ENCODE measurements at regions not wholly inside any gene's neighbourhood (a gene's known extent, or its start where the extent isn't known, plus 50 kb on each side); places are given as distances from the start of the nearest gene placed in this dataset.

DNA sequence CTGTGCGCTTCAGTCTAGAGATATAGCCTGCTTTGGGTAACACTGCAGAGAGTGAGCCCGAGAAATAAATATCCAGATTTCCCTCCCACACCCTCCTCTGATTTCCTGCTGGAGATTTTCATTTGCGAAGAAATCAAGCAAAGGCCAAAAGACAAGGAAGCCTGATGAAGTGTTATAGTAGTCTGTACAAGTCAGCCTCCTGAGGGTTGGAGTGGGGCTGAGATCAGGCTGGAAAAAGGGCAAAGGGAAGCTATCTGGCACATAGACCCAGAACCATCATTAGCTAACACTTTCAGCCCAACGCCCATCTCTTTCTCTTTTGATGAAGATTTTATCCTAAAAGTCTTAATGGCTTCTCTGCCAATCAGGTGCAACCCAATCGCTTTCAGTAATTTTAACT, 154.6 kb upstream of the SLC44A1 start:
- Histone ChIP-seq H4K20me1 (replicated peaks; ENCODE audit: insufficient read depth) (no peaks in the 10 kb centered on the region), H3F3A (replicated peaks; ENCODE audit: low read depth) (no peaks in the 10 kb centered on the region), H3K4me3 (no peak overlapping the region), H3K4me2 (no peak overlapping the region), H3K27ac (ENCODE audit: low read depth) (no peak overlapping the region), H3K27me3 (ENCODE audit: insufficient read depth) (no peaks in the 10 kb centered on the region), H2AFZ (no peak overlapping the region), H3K4me1 (ENCODE audit: insufficient read depth) (peaks cover 5% of the 10 kb centered on the region; the same call in 1 of the 2 replicates), H3K36me3 (ENCODE audit: insufficient read depth) (no peaks in the 10 kb centered on the region), H3K79me2 (replicated peaks; ENCODE audit: insufficient read depth) (no peaks in the 10 kb centered on the region), H3K9me2 (ENCODE audit: insufficient read depth) (no peaks in the 10 kb centered on the region)
- peaks cover 4% of the 10 kb centered on the region; the same call in 2 of the 3 replicates for H3K9me3 Mint-ChIP-seq
- no peak for TF ChIP-seq ZNF331 (CRISPR knock-in tag; IDR thresholded peaks at IDR 0.05; ENCODE audit: low read depth)
- no peak for TF ChIP-seq EZH2 (IDR thresholded peaks at IDR 0.05; ENCODE audit: low read depth, unreplicated experiment)
- TF ChIP-seq, protein P1, sequence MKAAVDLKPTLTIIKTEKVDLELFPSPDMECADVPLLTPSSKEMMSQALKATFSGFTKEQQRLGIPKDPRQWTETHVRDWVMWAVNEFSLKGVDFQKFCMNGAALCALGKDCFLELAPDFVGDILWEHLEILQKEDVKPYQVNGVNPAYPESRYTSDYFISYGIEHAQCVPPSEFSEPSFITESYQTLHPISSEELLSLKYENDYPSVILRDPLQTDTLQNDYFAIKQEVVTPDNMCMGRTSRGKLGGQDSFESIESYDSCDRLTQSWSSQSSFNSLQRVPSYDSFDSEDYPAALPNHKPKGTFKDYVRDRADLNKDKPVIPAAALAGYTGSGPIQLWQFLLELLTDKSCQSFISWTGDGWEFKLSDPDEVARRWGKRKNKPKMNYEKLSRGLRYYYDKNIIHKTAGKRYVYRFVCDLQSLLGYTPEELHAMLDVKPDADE (IDR thresholded peaks at IDR 0.05): no peak
- TF ChIP-seq JUNB (IDR thresholded peaks at IDR 0.05; ENCODE audit: unreplicated experiment): no peak
- no peak for TF ChIP-seq ZNF114 (CRISPR knock-in tag; IDR thresholded peaks at IDR 0.05)
- TF ChIP-seq, protein P2, sequence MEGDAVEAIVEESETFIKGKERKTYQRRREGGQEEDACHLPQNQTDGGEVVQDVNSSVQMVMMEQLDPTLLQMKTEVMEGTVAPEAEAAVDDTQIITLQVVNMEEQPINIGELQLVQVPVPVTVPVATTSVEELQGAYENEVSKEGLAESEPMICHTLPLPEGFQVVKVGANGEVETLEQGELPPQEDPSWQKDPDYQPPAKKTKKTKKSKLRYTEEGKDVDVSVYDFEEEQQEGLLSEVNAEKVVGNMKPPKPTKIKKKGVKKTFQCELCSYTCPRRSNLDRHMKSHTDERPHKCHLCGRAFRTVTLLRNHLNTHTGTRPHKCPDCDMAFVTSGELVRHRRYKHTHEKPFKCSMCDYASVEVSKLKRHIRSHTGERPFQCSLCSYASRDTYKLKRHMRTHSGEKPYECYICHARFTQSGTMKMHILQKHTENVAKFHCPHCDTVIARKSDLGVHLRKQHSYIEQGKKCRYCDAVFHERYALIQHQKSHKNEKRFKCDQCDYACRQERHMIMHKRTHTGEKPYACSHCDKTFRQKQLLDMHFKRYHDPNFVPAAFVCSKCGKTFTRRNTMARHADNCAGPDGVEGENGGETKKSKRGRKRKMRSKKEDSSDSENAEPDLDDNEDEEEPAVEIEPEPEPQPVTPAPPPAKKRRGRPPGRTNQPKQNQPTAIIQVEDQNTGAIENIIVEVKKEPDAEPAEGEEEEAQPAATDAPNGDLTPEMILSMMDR (conservative IDR thresholded peaks at IDR 0.05; ENCODE audit: low read depth in 2 of 2): no peak
- TF ChIP-seq NANOG (IDR thresholded peaks at IDR 0.05; ENCODE audit: borderline replicate concordance): no peak
- TF ChIP-seq POLR2AphosphoS5 (IDR thresholded peaks at IDR 0.05; ENCODE audit: low read depth): no peak
- TF ChIP-seq, protein P3, sequence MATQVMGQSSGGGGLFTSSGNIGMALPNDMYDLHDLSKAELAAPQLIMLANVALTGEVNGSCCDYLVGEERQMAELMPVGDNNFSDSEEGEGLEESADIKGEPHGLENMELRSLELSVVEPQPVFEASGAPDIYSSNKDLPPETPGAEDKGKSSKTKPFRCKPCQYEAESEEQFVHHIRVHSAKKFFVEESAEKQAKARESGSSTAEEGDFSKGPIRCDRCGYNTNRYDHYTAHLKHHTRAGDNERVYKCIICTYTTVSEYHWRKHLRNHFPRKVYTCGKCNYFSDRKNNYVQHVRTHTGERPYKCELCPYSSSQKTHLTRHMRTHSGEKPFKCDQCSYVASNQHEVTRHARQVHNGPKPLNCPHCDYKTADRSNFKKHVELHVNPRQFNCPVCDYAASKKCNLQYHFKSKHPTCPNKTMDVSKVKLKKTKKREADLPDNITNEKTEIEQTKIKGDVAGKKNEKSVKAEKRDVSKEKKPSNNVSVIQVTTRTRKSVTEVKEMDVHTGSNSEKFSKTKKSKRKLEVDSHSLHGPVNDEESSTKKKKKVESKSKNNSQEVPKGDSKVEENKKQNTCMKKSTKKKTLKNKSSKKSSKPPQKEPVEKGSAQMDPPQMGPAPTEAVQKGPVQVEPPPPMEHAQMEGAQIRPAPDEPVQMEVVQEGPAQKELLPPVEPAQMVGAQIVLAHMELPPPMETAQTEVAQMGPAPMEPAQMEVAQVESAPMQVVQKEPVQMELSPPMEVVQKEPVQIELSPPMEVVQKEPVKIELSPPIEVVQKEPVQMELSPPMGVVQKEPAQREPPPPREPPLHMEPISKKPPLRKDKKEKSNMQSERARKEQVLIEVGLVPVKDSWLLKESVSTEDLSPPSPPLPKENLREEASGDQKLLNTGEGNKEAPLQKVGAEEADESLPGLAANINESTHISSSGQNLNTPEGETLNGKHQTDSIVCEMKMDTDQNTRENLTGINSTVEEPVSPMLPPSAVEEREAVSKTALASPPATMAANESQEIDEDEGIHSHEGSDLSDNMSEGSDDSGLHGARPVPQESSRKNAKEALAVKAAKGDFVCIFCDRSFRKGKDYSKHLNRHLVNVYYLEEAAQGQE (IDR thresholded peaks at IDR 0.05; ENCODE audit: unreplicated experiment): no peak
- no peak for TF ChIP-seq EZH2phosphoT487 (IDR thresholded peaks at IDR 0.05; ENCODE audit: unreplicated experiment)
- TF ChIP-seq STAT1 (IDR thresholded peaks at IDR 0.05; ENCODE audit: unreplicated experiment): no peak
- TF ChIP-seq, protein P4, sequence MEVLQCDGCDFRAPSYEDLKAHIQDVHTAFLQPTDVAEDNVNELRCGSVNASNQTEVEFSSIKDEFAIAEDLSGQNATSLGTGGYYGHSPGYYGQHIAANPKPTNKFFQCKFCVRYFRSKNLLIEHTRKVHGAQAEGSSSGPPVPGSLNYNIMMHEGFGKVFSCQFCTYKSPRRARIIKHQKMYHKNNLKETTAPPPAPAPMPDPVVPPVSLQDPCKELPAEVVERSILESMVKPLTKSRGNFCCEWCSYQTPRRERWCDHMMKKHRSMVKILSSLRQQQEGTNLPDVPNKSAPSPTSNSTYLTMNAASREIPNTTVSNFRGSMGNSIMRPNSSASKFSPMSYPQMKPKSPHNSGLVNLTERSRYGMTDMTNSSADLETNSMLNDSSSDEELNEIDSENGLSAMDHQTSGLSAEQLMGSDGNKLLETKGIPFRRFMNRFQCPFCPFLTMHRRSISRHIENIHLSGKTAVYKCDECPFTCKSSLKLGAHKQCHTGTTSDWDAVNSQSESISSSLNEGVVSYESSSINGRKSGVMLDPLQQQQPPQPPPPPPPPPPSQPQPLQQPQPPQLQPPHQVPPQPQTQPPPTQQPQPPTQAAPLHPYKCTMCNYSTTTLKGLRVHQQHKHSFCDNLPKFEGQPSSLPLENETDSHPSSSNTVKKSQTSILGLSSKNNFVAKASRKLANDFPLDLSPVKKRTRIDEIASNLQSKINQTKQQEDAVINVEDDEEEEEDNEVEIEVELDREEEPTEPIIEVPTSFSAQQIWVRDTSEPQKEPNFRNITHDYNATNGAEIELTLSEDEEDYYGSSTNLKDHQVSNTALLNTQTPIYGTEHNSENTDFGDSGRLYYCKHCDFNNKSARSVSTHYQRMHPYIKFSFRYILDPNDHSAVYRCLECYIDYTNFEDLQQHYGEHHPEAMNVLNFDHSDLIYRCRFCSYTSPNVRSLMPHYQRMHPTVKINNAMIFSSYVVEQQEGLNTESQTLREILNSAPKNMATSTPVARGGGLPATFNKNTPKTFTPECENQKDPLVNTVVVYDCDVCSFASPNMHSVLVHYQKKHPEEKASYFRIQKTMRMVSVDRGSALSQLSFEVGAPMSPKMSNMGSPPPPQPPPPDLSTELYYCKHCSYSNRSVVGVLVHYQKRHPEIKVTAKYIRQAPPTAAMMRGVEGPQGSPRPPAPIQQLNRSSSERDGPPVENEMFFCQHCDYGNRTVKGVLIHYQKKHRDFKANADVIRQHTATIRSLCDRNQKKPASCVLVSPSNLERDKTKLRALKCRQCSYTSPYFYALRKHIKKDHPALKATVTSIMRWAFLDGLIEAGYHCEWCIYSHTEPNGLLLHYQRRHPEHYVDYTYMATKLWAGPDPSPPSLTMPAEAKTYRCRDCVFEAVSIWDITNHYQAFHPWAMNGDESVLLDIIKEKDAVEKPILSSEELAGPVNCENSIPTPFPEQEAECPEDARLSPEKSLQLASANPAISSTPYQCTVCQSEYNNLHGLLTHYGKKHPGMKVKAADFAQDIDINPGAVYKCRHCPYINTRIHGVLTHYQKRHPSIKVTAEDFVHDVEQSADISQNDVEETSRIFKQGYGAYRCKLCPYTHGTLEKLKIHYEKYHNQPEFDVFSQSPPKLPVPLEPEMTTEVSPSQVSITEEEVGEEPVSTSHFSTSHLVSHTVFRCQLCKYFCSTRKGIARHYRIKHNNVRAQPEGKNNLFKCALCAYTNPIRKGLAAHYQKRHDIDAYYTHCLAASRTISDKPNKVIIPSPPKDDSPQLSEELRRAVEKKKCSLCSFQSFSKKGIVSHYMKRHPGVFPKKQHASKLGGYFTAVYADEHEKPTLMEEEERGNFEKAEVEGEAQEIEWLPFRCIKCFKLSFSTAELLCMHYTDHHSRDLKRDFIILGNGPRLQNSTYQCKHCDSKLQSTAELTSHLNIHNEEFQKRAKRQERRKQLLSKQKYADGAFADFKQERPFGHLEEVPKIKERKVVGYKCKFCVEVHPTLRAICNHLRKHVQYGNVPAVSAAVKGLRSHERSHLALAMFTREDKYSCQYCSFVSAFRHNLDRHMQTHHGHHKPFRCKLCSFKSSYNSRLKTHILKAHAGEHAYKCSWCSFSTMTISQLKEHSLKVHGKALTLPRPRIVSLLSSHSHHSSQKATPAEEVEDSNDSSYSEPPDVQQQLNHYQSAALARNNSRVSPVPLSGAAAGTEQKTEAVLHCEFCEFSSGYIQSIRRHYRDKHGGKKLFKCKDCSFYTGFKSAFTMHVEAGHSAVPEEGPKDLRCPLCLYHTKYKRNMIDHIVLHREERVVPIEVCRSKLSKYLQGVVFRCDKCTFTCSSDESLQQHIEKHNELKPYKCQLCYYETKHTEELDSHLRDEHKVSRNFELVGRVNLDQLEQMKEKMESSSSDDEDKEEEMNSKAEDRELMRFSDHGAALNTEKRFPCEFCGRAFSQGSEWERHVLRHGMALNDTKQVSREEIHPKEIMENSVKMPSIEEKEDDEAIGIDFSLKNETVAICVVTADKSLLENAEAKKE (CRISPR knock-in tag; IDR thresholded peaks at IDR 0.05): no peak
- no peak for TF ChIP-seq CREB1 (CRISPR knock-in tag; IDR thresholded peaks at IDR 0.05; ENCODE audit: low read depth)
- H3K36me3 Mint-ChIP-seq (ENCODE audit: low read depth): no peaks in the 10 kb centered on the region
- H3K4me3 Mint-ChIP-seq: no peak overlapping the region
- H3K4me1 Mint-ChIP-seq: peaks cover 12% of the 10 kb centered on the region; the same call in 2 of the 3 replicates
- H3K27ac Mint-ChIP-seq: no peak overlapping the region
- DNase-seq (ENCODE audit: low spot score) (no peak), ATAC-seq (no peak)
- peaks cover 3% of the 10 kb centered on the region for H3K27me3 Mint-ChIP-seq (ENCODE audit: insufficient read depth, low read depth, poor library complexity)
